OCI-LY1 (cell line): ENCODE measurements at regions not wholly inside any gene's neighbourhood (a gene's known extent, or its start where the extent isn't known, plus 50 kb on each side); places are given as distances from the start of the nearest gene placed in this dataset.

Experiments
- EZH2 ChIP-seq: fragments of 200-600 bp; sonication (generic), shearing (Covaris generic); IDR thresholded peaks from 2 replicates; pipeline ENCODE4 v1.8.0; 2017; ENCODE audit warnings: borderline replicate concordance, mixed run types, mild to moderate bottlenecking, antibody characterized with exemption, low read length, moderate library complexity, mixed read lengths
- TF ChIP-seq, protein P1 (sequence below): fragments of 200-600 bp; sonication (generic), shearing (Covaris generic); IDR thresholded peaks from 2 replicates; pipeline ENCODE4 v1.5.1; 2017; ENCODE audit warnings: mild to moderate bottlenecking, antibody characterized with exemption, low read length, moderate library complexity, mixed read lengths

DNA sequence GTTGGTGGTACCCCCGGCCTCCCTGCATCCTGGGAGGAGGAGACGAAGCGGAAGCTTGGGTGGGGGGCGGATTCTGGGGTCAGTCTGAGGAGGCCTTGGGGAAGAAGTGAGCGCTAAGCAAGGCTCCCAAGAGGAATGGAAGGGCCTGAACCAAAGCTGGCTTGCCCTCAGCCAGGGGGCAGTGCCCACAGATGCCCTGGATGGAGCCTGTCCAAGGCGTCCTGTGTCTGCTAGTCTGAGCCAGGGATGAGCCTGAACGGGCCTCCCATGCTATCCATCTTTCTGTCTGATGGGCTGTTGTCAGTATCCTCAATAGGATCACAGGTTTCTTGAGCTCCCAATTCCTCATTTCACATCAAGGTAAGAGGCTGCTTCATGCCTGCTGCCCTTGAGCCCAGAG lies 122.3 kb upstream of the LHX1 start:
- TF ChIP-seq, protein P1, sequence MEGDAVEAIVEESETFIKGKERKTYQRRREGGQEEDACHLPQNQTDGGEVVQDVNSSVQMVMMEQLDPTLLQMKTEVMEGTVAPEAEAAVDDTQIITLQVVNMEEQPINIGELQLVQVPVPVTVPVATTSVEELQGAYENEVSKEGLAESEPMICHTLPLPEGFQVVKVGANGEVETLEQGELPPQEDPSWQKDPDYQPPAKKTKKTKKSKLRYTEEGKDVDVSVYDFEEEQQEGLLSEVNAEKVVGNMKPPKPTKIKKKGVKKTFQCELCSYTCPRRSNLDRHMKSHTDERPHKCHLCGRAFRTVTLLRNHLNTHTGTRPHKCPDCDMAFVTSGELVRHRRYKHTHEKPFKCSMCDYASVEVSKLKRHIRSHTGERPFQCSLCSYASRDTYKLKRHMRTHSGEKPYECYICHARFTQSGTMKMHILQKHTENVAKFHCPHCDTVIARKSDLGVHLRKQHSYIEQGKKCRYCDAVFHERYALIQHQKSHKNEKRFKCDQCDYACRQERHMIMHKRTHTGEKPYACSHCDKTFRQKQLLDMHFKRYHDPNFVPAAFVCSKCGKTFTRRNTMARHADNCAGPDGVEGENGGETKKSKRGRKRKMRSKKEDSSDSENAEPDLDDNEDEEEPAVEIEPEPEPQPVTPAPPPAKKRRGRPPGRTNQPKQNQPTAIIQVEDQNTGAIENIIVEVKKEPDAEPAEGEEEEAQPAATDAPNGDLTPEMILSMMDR: no peak
- TF ChIP-seq EZH2: no peak
